Fibroblast of lung (primary cell): ENCODE measurements at regions not wholly inside any gene's neighbourhood (a gene's known extent, or its start where the extent isn't known, plus 50 kb on each side); places are given as distances from the start of the nearest gene placed in this dataset.

ENCODE experiments used
- DNase-seq, 2 donors: peaks; one replicate each; pipeline versions ENCODE4 v3.0.0 to v3.0.0-alpha.2; 2010; ENCODE audit warnings: low read depth in 2 of 2
- H2AFZ ChIP-seq: 2 replicates; pipeline ENCODE4 v1.5.1; 2012; ENCODE audit warnings: low read length, control low read depth, inconsistent platforms
- H3K27ac ChIP-seq: 2 replicates; pipeline ENCODE4 v1.5.1; 2011; ENCODE audit warnings: low read length, control low read depth; ENCODE audit not compliant: insufficient read depth
- H3K27me3 ChIP-seq: 2 replicates; pipeline ENCODE4 v1.5.1; 2011; ENCODE audit warnings: mild to moderate bottlenecking, low read length; ENCODE audit not compliant: control insufficient read depth, insufficient read depth
- H3K36me3 ChIP-seq: 2 replicates; pipeline ENCODE4 v1.5.1; 2011; ENCODE audit warnings: low read length; ENCODE audit not compliant: control insufficient read depth, insufficient read depth
- H3K4me1 ChIP-seq: 2 replicates; pipeline ENCODE4 v1.5.1; 2011; ENCODE audit warnings: low read length; ENCODE audit not compliant: control insufficient read depth, insufficient read depth; ENCODE audit errors: extremely low read depth
- H3K4me2 ChIP-seq: 2 replicates; pipeline ENCODE4 v1.5.1; 2011; ENCODE audit warnings: low read length, control low read depth; ENCODE audit not compliant: insufficient read depth; ENCODE audit errors: extremely low read depth
- H3K4me3 ChIP-seq, 4 experiments: fragments of 200-600 bp in 1 of 4; sonication (generic) in 1 of 4; replicated peaks in 1 of 4; 2 replicates each; pipeline ENCODE4 v1.5.1; 2011 to 2016; ENCODE audit warnings: low read length in 4 of 4, low read depth in 3 of 4, mild to moderate bottlenecking in 3 of 4, control low read depth in 2 of 4, inconsistent platforms in 1 of 4, mixed read lengths in 1 of 4; ENCODE audit not compliant: insufficient read depth in 1 of 4; ENCODE audit errors: control extremely low read depth in 1 of 4
- H3K79me2 ChIP-seq: 2 replicates; pipeline ENCODE4 v1.5.1; 2012; ENCODE audit warnings: mild to moderate bottlenecking, low read length, inconsistent platforms; ENCODE audit not compliant: control insufficient read depth, insufficient read depth
- H3K9ac ChIP-seq: 2 replicates; pipeline ENCODE4 v1.5.1; 2011; ENCODE audit warnings: mild to moderate bottlenecking, low read length, control low read depth; ENCODE audit not compliant: insufficient read depth
- H3K9me3 ChIP-seq: 2 replicates; pipeline ENCODE4 v1.5.1; 2012; ENCODE audit warnings: low read depth, low read length; ENCODE audit not compliant: control insufficient read depth, insufficient read depth
- H4K20me1 ChIP-seq: 2 replicates; pipeline ENCODE4 v1.5.1; 2011; ENCODE audit warnings: low read length; ENCODE audit not compliant: control insufficient read depth, insufficient read depth; ENCODE audit errors: extremely low read depth
- CTCF ChIP-seq, 2 donors: IDR thresholded peaks in 1 of 2; conservative IDR thresholded peaks in 1 of 2; 1 replicate in 1 of 2; 2 replicates in 1 of 2; pipeline ENCODE4 v1.5.1; 2011 to 2012; ENCODE audit warnings: low read length in 2 of 2, control low read depth in 1 of 2, inconsistent platforms in 1 of 2, low read depth in 1 of 2, mild to moderate bottlenecking in 1 of 2
- EZH2 ChIP-seq: IDR thresholded peaks from 2 replicates; pipeline ENCODE4 v1.5.1; 2012; ENCODE audit warnings: low read length, control low read depth, mild to moderate bottlenecking; ENCODE audit errors: missing control alignments

DNA sequence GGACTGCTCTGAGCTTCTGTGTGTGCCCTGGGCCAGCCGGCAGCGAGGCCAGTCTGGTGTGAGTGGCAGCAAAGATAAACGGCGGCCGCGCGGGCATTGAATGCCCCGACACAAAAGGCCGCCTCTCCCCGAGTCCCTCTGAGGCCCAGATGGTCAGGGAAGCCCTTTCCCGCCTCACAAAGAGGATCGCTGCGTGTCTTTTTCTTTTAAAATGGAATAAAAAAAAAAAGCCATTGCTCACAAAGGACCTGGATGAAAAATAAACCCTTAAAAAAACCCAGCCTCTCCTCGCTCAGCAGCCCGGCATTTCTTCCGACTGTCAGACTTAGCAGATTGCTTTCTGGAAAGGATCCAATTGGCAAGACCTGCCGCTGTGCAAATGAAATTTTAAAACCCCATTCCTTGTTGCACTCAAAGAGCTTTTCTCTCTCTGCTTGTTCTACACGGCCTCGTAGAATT, 578.7 kb downstream of the BCOR start:
- Histone ChIP-seq H3K4me3 (no peak overlapping the region), H3K27me3 (peaks cover 10% of the 10 kb centered on the region), H3K79me2 (no peaks in the 10 kb centered on the region), H3K27ac (no peak overlapping the region), H2AFZ (no peak overlapping the region), H3K9ac (no peak overlapping the region), H3K36me3 (no peaks in the 10 kb centered on the region), H3K9me3 (no peaks in the 10 kb centered on the region), H3K4me2 (no peak overlapping the region), H4K20me1 (no peaks in the 10 kb centered on the region), H3K4me1 (no peaks in the 10 kb centered on the region)
- peak; percentile 43 to 56 for DNase-seq
- TF ChIP-seq CTCF (conservative IDR thresholded peaks at IDR 0.05 in 1 of 2, IDR thresholded peaks at IDR 0.05 in 1 of 2; ENCODE audit: low read depth in 1 of 2, low read length in 2 of 2) (no peak), EZH2 (no peak)

- Histone ChIP-seq H3K27me3 (peaks cover 10% of the 10 kb centered on the region), H3K4me1 (no peaks in the 10 kb centered on the region), H4K20me1 (no peaks in the 10 kb centered on the region), H3K4me2 (no peak overlapping the region), H2AFZ (no peak overlapping the region), H3K9me3 (no peaks in the 10 kb centered on the region), H3K79me2 (no peaks in the 10 kb centered on the region), H3K4me3 (no peak overlapping the region), H3K36me3 (no peaks in the 10 kb centered on the region), H3K27ac (no peak overlapping the region), H3K9ac (no peak overlapping the region)
- DNase-seq: no peak
- TF ChIP-seq EZH2 (no peak), CTCF (conservative IDR thresholded peaks at IDR 0.05 in 1 of 2, IDR thresholded peaks at IDR 0.05 in 1 of 2; ENCODE audit: low read depth in 1 of 2, low read length in 2 of 2) (no peak)
Measured at GRCh38 chrX:39519566-39520301, 578.0 kb downstream of the BCOR start.

DNA sequence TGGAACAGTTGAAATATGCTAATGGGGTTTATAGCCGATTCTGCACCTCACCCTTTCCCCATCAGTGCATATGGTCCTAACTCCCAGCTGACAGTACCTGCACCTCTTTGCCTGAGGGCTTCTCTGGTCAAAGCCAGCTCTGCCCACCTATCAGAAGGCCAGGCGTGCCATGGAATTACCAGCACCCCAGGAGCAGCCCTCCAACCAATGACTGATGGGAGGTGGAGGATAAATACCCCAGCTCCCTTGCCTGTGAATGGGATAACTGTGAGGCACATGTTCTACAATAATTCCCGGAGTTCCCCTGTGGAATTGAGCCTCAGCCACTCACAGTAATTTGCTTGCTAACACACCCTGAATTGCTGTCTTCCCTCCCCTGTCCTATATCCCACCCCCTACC, 572.0 kb downstream of the BCOR start:
- Histone ChIP-seq H3K9ac (no peak overlapping the region), H3K27ac (no peak overlapping the region), H3K79me2 (no peaks in the 10 kb centered on the region), H3K27me3 (no peaks in the 10 kb centered on the region), H3K4me2 (no peak overlapping the region), H3K36me3 (no peaks in the 10 kb centered on the region), H3K9me3 (no peaks in the 10 kb centered on the region), H3K4me1 (no peaks in the 10 kb centered on the region), H4K20me1 (no peaks in the 10 kb centered on the region), H2AFZ (no peak overlapping the region), H3K4me3 (no peak overlapping the region)
- TF ChIP-seq CTCF (conservative IDR thresholded peaks at IDR 0.05 in 1 of 2, IDR thresholded peaks at IDR 0.05 in 1 of 2; ENCODE audit: low read depth in 1 of 2, low read length in 2 of 2): no peak
- TF ChIP-seq EZH2: no peak
- no peak for DNase-seq
